HepG2 (cell line): ENCODE measurements at regions not wholly inside any gene's neighbourhood (a gene's known extent, or its start where the extent isn't known, plus 50 kb on each side); places are given as distances from the start of the nearest gene placed in this dataset.

ENCODE experiments used
- ATAC-seq: fragments of 200-7000 bp; cut with Tn5 transposase; 3 replicates; pipeline ENCODE4 v1.9.1; 2020; ENCODE audit warnings: mild to moderate bottlenecking, moderate library complexity
- BruUV-seq: library from RNA; stranded (reverse); fragments of 400-500 nt; replicated peaks from 2 replicates; lab custom pipeline; 2021; lab: Mats Ljungman, UMichigan
- CTCF ChIA-PET: fragments of 300-600 bp; formaldehyde crosslinking; extraction: SDS; loops from one replicate; lab custom pipeline; 2021; ENCODE audit warnings: low total read pairs, inconsistent platforms, low intra/inter-chr PET ratio; lab: Yijun Ruan, JAX
- POLR2A ChIA-PET: fragments of 350-600 bp; sonication (Branson Sonifier 250); formaldehyde crosslinking; loops from one replicate; lab custom pipeline; 2020; ENCODE audit warnings: antibody characterized with exemption, inconsistent platforms; lab: Yijun Ruan, JAX
- DNase-seq: peaks from one replicate; pipeline ENCODE4 v3.0.0-alpha.2; 2015; ENCODE audit warnings: low spot score
- FAIRE-seq: peaks from 3 replicates; lab custom pipeline; 2011; peaks lifted over from hg19 to GRCh38; lab: Jason Lieb, UNC
- H2AFZ ChIP-seq: one replicate; pipeline ENCODE4 v1.6.1; 2011; ENCODE audit warnings: low read length, inconsistent platforms
- H3K27ac ChIP-seq: fragments of 300-600 bp; 3 replicates; pipeline ENCODE4 v1.8.0; 2011; ENCODE audit warnings: mixed run types, mild to moderate bottlenecking, mixed read lengths, low read length, inconsistent platforms; ENCODE audit not compliant: insufficient read depth; ENCODE audit errors: extremely low read length
- H3K27me3 ChIP-seq, 2 experiments: fragments of 200-600 bp in 1 of 2; 2 replicates in 1 of 2; 3 replicates in 1 of 2; pipeline versions ENCODE4 v1.6.0 to v1.8.0; 2011; ENCODE audit warnings: low read length in 2 of 2, mild to moderate bottlenecking in 2 of 2, moderate library complexity in 2 of 2, inconsistent platforms in 1 of 2; ENCODE audit not compliant: insufficient read depth in 2 of 2, control insufficient read depth in 1 of 2
- H3K36me3 ChIP-seq, 2 experiments: fragments of 200-600 bp in 1 of 2; replicated peaks in 1 of 2; 2 replicates in 1 of 2; 3 replicates in 1 of 2; pipeline versions ENCODE4 v1.5.1 to v1.8.0; 2011; ENCODE audit warnings: low read length in 2 of 2, inconsistent platforms in 1 of 2; ENCODE audit not compliant: insufficient read depth in 2 of 2, control insufficient read depth in 1 of 2
- H3K4me1 ChIP-seq: 2 replicates; pipeline ENCODE4 v1.5.1; 2012; ENCODE audit warnings: low read length, inconsistent platforms; ENCODE audit not compliant: insufficient read depth
- H3K4me2 ChIP-seq: 2 replicates; pipeline ENCODE4 v1.6.0; 2011; ENCODE audit warnings: low read depth, low read length, inconsistent platforms
- H3K4me3 ChIP-seq, 3 experiments: fragments of 200-600 bp in 1 of 3; sonication (generic), shearing (Covaris generic) in 1 of 3; replicated peaks in 1 of 3; 2 replicates each; pipeline ENCODE4 v1.5.1; 2011 to 2016; ENCODE audit warnings: low read length in 3 of 3, inconsistent platforms in 2 of 3, low read depth in 2 of 3, mild to moderate bottlenecking in 2 of 3, control low read depth in 1 of 3, mixed read lengths in 1 of 3; ENCODE audit not compliant: insufficient read depth in 1 of 3
- H3K79me2 ChIP-seq: one replicate; pipeline ENCODE4 v1.6.1; 2011; ENCODE audit warnings: low read length, inconsistent platforms; ENCODE audit not compliant: insufficient read depth
- H3K9ac ChIP-seq: 2 replicates; pipeline ENCODE4 v1.6.0; 2011; ENCODE audit warnings: mild to moderate bottlenecking, low read depth, low read length, inconsistent platforms; ENCODE audit not compliant: insufficient read depth
- H3K9me3 ChIP-seq: 2 replicates; pipeline ENCODE4 v1.5.1; 2012; ENCODE audit warnings: mild to moderate bottlenecking, low read length
- H4K20me1 ChIP-seq: 2 replicates; pipeline ENCODE4 v1.6.0; 2011; ENCODE audit warnings: inconsistent platforms, mild to moderate bottlenecking, low read length, moderate library complexity; ENCODE audit not compliant: insufficient read depth
- ATRX ChIP-seq: sonication (generic); formaldehyde crosslinking; IDR thresholded peaks from 2 replicates; pipeline ENCODE4 v1.4.0; 2020; ENCODE audit warnings: missing genetic modification reagents, borderline replicate concordance
- CHCHD3 ChIP-seq: sonication (generic); formaldehyde crosslinking; IDR thresholded peaks from 2 replicates; pipeline ENCODE4 v1.8.0; 2022; ENCODE audit warnings: mild to moderate bottlenecking, missing genetic modification reagents, moderate library complexity
- CREB1 ChIP-seq, 2 experiments: fragments of 450-650 bp in 1 of 2; IDR thresholded peaks; 2 replicates each; pipeline ENCODE4 v1.6.1; 2016 to 2017; ENCODE audit warnings: control low read depth in 1 of 2, mild to moderate bottlenecking in 1 of 2, missing compliant biosample characterization in 1 of 2, missing genetic modification characterization in 1 of 2
- ESRRA ChIP-seq: sonication (generic); formaldehyde crosslinking; IDR thresholded peaks from 2 replicates; pipeline ENCODE4 v1.5.1; 2020; ENCODE audit warnings: mild to moderate bottlenecking, low read depth, missing genetic modification reagents
- JUNB ChIP-seq: sonication (generic); formaldehyde crosslinking; IDR thresholded peaks from 2 replicates; pipeline ENCODE4 v1.8.0; 2022; ENCODE audit warnings: missing genetic modification reagents, mild to moderate bottlenecking, borderline replicate concordance
- PHF21A ChIP-seq: sonication (generic); formaldehyde crosslinking; IDR thresholded peaks from 2 replicates; pipeline ENCODE4 v1.5.0; 2020; ENCODE audit warnings: mild to moderate bottlenecking, missing genetic modification reagents
- RAD51 ChIP-seq: fragments of 450-650 bp; IDR thresholded peaks from 2 replicates; pipeline ENCODE4 v1.6.1; 2016; ENCODE audit warnings: borderline replicate concordance
- SMARCE1 ChIP-seq: fragments of 450-650 bp; IDR thresholded peaks from 2 replicates; pipeline ENCODE4 v1.6.1; 2017; ENCODE audit warnings: borderline replicate concordance
- SP1 ChIP-seq, 2 experiments: fragments of 450-650 bp in 1 of 2; sonication (generic) in 1 of 2; formaldehyde crosslinking in 1 of 2; IDR thresholded peaks; 2 replicates each; pipeline versions ENCODE4 v1.4.0 to v1.6.1; 2016 to 2020; ENCODE audit warnings: missing genetic modification reagents in 1 of 2
- SSRP1 ChIP-seq: IDR thresholded peaks from 2 replicates; pipeline ENCODE4 v1.6.1; 2016; ENCODE audit warnings: control low read depth
- STAG1 ChIP-seq: sonication (generic); formaldehyde crosslinking; IDR thresholded peaks from 2 replicates; pipeline ENCODE4 v1.4.0; 2020; ENCODE audit warnings: missing genetic modification reagents
- TAF1 ChIP-seq: sonication (generic); formaldehyde crosslinking; IDR thresholded peaks from 2 replicates; pipeline ENCODE4 v1.4.0; 2020; ENCODE audit warnings: missing genetic modification reagents
- TBX2 ChIP-seq: sonication (generic); formaldehyde crosslinking; IDR thresholded peaks from 2 replicates; pipeline ENCODE4 v1.5.0; 2020; ENCODE audit warnings: missing genetic modification reagents, mild to moderate bottlenecking, borderline replicate concordance
- ZBTB3 ChIP-seq: sonication (generic); formaldehyde crosslinking; IDR thresholded peaks from 2 replicates; pipeline ENCODE4 v1.4.0; 2020; ENCODE audit warnings: low read depth, mild to moderate bottlenecking, moderate library complexity, missing genetic modification reagents, borderline replicate concordance
- ZNF335 ChIP-seq: sonication (generic); formaldehyde crosslinking; IDR thresholded peaks from 2 replicates; pipeline ENCODE4 v1.4.0; 2020; ENCODE audit warnings: missing genetic modification reagents
- ZNF7 ChIP-seq: IDR thresholded peaks from 2 replicates; pipeline ENCODE4 v1.6.1; 2016; ENCODE audit warnings: missing biosample characterization, missing genetic modification reagents
- ZNF75D ChIP-seq: sonication (generic); formaldehyde crosslinking; IDR thresholded peaks from 2 replicates; pipeline ENCODE4 v1.8.1; 2023; ENCODE audit warnings: missing genetic modification reagents, mild to moderate bottlenecking, borderline replicate concordance
- ZNF766 ChIP-seq: sonication (generic); formaldehyde crosslinking; IDR thresholded peaks from 2 replicates; pipeline ENCODE4 v1.5.0; 2020; ENCODE audit warnings: missing genetic modification reagents, borderline replicate concordance
- ZNF768 ChIP-seq: sonication (generic); formaldehyde crosslinking; IDR thresholded peaks from 2 replicates; pipeline ENCODE4 v1.4.0; 2020; ENCODE audit warnings: missing genetic modification reagents
- ZSCAN21 ChIP-seq: sonication (generic); formaldehyde crosslinking; IDR thresholded peaks from 2 replicates; pipeline ENCODE4 v1.8.0; 2022; ENCODE audit warnings: mild to moderate bottlenecking, missing genetic modification reagents, moderate library complexity, borderline replicate concordance
- ZSCAN31 ChIP-seq: sonication (generic); formaldehyde crosslinking; IDR thresholded peaks from 2 replicates; pipeline ENCODE4 v1.5.0; 2020; ENCODE audit warnings: low read depth, mild to moderate bottlenecking, missing genetic modification reagents
- WGBS: methylation state at CpG from one replicate; pipeline ENCODE4 v1.1.6; 2017; ENCODE audit warnings: low lambda C conversion rate; 5-methylcytosine and 5-hydroxymethylcytosine counted together
- in situ Hi-C: cut with HindIII; loops from 2 replicates; pipeline ENCODE4 v1.10.0; 2017; ENCODE audit warnings: low pct_unique_long_range_greater_than_20kb; ENCODE audit not compliant: extremely low pct_ligation_motif_present
- intact Hi-C: fragments of 100-400 bp; cut with micrococcal nuclease; formaldehyde crosslinking; loops from one replicate; pipeline ENCODE4 v1.10.0; 2022; ENCODE audit not compliant: unreplicated experiment
- TF ChIP-seq, protein P1 (sequence below): IDR thresholded peaks from 2 replicates; pipeline ENCODE4 v1.6.1; 2016; ENCODE audit warnings: missing compliant biosample characterization, missing genetic modification reagents, borderline replicate concordance
- TF ChIP-seq, protein P2 (sequence below): sonication (generic); formaldehyde crosslinking; IDR thresholded peaks from 2 replicates; pipeline ENCODE4 v1.4.0; 2020; ENCODE audit warnings: missing genetic modification reagents, mild to moderate bottlenecking, borderline replicate concordance

DNA sequence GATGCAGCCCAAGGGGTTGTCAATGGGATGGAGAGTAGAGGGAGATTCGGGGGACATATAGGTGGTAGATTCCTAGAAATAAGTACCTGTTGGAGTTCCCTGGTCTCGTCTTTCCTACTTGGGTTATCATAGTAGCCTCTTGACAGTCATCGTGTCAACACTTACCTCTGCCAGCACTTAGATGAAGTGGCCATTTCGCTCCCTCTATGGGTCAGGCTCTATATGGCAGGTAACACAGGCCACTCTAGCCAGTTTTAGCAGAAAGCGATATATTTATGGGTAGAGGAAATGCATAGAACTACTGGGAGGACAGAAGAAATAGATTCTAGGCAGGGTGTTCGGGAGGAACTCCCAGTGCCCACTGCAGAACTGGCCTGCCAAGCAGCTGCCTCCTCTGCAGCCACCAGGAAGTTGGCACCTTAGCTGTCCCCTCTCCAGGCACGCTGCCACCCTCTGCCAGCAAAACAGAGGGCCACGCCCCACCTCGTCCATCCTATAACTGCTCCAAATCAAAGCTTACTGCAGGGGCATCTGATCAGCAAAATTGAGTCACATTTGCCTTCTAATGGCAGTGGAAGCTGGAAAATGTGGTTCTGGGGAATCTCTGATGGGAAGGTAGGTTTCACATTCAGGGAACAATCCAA is 181.3 kb downstream of the INSIG2 start:
- H3K27ac ChIP-seq = no peak overlapping the region
- H4K20me1 ChIP-seq = no peaks in the 10 kb centered on the region
- no peaks in the 10 kb centered on the region for H3K79me2 ChIP-seq
- H3K4me1 ChIP-seq = no peaks in the 10 kb centered on the region
- H3K36me3 ChIP-seq = no peaks in the 10 kb centered on the region
- no peak for FAIRE-seq
- ChIA-PET CTCF (interaction anchor here (1.1 kb wide), 2 partner anchors 47 to 238 kb away, joined by 3 read pairs; no protein-coding TSS in a partner anchor), POLR2A (no interaction called here)
- in situ Hi-C loops (no loop called here), intact Hi-C loops (loop anchor here (5.0 kb wide), 1 partner anchor 237 kb away; no protein-coding TSS in a partner anchor)
- H3K4me2 ChIP-seq = no peak overlapping the region
- DNase-seq = peak; percentile 28
- H2AFZ ChIP-seq = no peak overlapping the region
- ATAC-seq = peak; percentile 97
- peaks cover 0 to 3% of the 10 kb centered on the region in 2 experiments; a peak in 2 of 5 replicates for H3K27me3 ChIP-seq
- no peaks in the 10 kb centered on the region for H3K9me3 ChIP-seq
- H3K9ac ChIP-seq = no peak overlapping the region
- no TSS peak for BruUV-seq
- WGBS = 15% methylated on average over 9 of the region's 9 CpGs
- H3K4me3 ChIP-seq = no peak overlapping the region
- TF ChIP-seq SSRP1 (CRISPR knock-in tag) = no peak
- no peak for TF ChIP-seq SMARCE1
- TF ChIP-seq TBX2 (CRISPR knock-in tag) = no peak
- no peak for TF ChIP-seq ZNF335 (CRISPR knock-in tag)
- TF ChIP-seq STAG1 (CRISPR knock-in tag) = peak; percentile 51
- TF ChIP-seq RAD51 = no peak
- TF ChIP-seq JUNB (CRISPR knock-in tag) = no peak
- TF ChIP-seq, protein P1, sequence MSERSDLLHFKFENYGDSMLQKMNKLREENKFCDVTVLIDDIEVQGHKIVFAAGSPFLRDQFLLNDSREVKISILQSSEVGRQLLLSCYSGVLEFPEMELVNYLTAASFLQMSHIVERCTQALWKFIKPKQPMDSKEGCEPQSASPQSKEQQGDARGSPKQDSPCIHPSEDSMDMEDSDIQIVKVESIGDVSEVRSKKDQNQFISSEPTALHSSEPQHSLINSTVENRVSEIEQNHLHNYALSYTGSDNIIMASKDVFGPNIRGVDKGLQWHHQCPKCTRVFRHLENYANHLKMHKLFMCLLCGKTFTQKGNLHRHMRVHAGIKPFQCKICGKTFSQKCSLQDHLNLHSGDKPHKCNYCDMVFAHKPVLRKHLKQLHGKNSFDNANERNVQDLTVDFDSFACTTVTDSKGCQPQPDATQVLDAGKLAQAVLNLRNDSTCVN (CRISPR knock-in tag) = no peak
- TF ChIP-seq PHF21A (CRISPR knock-in tag) = no peak
- no peak for TF ChIP-seq TAF1 (CRISPR knock-in tag)
- no peak for TF ChIP-seq ZNF75D
- TF ChIP-seq, protein P2, sequence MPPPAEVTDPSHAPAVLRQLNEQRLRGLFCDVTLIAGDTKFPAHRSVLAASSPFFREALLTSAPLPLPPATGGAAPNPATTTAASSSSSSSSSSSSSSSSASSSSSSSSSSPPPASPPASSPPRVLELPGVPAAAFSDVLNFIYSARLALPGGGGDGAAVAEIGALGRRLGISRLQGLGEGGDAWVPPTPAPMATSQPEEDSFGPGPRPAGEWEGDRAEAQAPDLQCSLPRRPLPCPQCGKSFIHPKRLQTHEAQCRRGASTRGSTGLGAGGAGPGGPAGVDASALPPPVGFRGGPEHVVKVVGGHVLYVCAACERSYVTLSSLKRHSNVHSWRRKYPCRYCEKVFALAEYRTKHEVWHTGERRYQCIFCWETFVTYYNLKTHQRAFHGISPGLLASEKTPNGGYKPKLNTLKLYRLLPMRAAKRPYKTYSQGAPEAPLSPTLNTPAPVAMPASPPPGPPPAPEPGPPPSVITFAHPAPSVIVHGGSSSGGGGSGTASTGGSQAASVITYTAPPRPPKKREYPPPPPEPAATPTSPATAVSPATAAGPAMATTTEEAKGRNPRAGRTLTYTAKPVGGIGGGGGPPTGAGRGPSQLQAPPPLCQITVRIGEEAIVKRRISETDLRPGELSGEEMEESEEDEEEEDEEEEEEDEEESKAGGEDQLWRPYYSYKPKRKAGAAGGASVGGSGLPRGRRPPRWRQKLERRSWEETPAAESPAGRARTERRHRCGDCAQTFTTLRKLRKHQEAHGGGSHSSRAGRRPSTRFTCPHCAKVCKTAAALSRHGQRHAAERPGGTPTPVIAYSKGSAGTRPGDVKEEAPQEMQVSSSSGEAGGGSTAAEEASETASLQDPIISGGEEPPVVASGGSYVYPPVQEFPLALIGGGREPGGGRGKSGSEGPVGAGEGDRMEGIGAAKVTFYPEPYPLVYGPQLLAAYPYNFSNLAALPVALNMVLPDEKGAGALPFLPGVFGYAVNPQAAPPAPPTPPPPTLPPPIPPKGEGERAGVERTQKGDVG = no peak
- TF ChIP-seq ZNF7 (CRISPR knock-in tag) = peak; percentile 81
- TF ChIP-seq ESRRA (CRISPR knock-in tag) = no peak
- TF ChIP-seq ZSCAN31 (CRISPR knock-in tag) = no peak
- no peak for TF ChIP-seq CHCHD3 (CRISPR knock-in tag)
- TF ChIP-seq ATRX (CRISPR knock-in tag) = no peak
- no peak for TF ChIP-seq ZNF768 (CRISPR knock-in tag)
- TF ChIP-seq ZSCAN21 = no peak
- TF ChIP-seq CREB1 (IDR thresholded peaks at IDR 0.05) = no peak
- no peak for TF ChIP-seq CREB1 (CRISPR knock-in tag; IDR thresholded peaks at IDR 0.05)
- TF ChIP-seq SP1 (IDR thresholded peaks at IDR 0.05) = no peak
- TF ChIP-seq SP1 (CRISPR knock-in tag; IDR thresholded peaks at IDR 0.05) = no peak
- no peak for TF ChIP-seq ZBTB3 (CRISPR knock-in tag)
- TF ChIP-seq ZNF766 (CRISPR knock-in tag) = no peak
